CD4-positive, CD25-positive, alpha-beta regulatory T cell (primary cell): ENCODE measurements at regions not wholly inside any gene's neighbourhood (a gene's known extent, or its start where the extent isn't known, plus 50 kb on each side); places are given as distances from the start of the nearest gene placed in this dataset.

Experiments used
- ATAC-seq, 2 donors: fragments of 150-1000 bp; cut with Tn5 transposase; one replicate each; pipeline ENCODE4 v1.10.0; 2021; ENCODE audit warnings: low read depth in 2 of 2, moderate number of reproducible peaks in 2 of 2, moderate library complexity in 1 of 2
- DNase-seq, 3 donors: peaks; one replicate each; pipeline versions ENCODE4 v3.0.0 to v3.0.0-alpha.2; 2012 to 2022; ENCODE audit warnings: mixed read lengths in 1 of 3
- H3K27ac ChIP-seq: one replicate; pipeline ENCODE4 v1.7.0; 2013; ENCODE audit warnings: mild to moderate bottlenecking, low read length; ENCODE audit not compliant: insufficient read depth, poor library complexity, severe bottlenecking
- H3K27me3 ChIP-seq: one replicate; pipeline ENCODE4 v1.7.0; 2013; ENCODE audit warnings: low read length; ENCODE audit not compliant: control insufficient read depth, insufficient read depth
- H3K36me3 ChIP-seq: one replicate; pipeline ENCODE4 v1.7.0; 2013; ENCODE audit warnings: mild to moderate bottlenecking, low read length, moderate library complexity; ENCODE audit not compliant: control insufficient read depth, insufficient read depth
- H3K4me1 ChIP-seq: 2 replicates; pipeline ENCODE4 v1.7.0; 2013; ENCODE audit warnings: mild to moderate bottlenecking, low read length; ENCODE audit not compliant: insufficient read depth, control insufficient read depth, poor library complexity, severe bottlenecking
- H3K4me3 ChIP-seq: one replicate; pipeline ENCODE4 v1.7.0; 2013; ENCODE audit warnings: low read depth, mild to moderate bottlenecking, low read length, moderate library complexity
- H3K9me3 ChIP-seq, 2 experiments: 1 replicate in 1 of 2; 2 replicates in 1 of 2; pipeline ENCODE4 v1.7.0; 2013; ENCODE audit warnings: low read length in 2 of 2, mild to moderate bottlenecking in 1 of 2, moderate library complexity in 1 of 2; ENCODE audit not compliant: control insufficient read depth in 2 of 2
- H3K27ac Mint-ChIP-seq, 3 donors: one replicate each; pipeline ENCODE4 v1.8.0; 2020 to 2022; ENCODE audit warnings: mild to moderate bottlenecking in 3 of 3, mixed read lengths in 3 of 3, moderate library complexity in 2 of 3
- H3K27me3 Mint-ChIP-seq: one replicate; pipeline ENCODE4 v1.8.0; 2022; ENCODE audit warnings: mild to moderate bottlenecking, mixed read lengths
- H3K36me3 Mint-ChIP-seq: one replicate; pipeline ENCODE4 v1.8.0; 2020; ENCODE audit warnings: mixed read lengths
- H3K4me1 Mint-ChIP-seq, 4 donors: one replicate each; pipeline ENCODE4 v1.8.0; 2020 to 2022; ENCODE audit warnings: mixed read lengths in 4 of 4, mild to moderate bottlenecking in 1 of 4
- H3K4me3 Mint-ChIP-seq, 4 donors: one replicate each; pipeline ENCODE4 v1.8.0; 2020 to 2022; ENCODE audit warnings: mild to moderate bottlenecking in 4 of 4, mixed read lengths in 4 of 4, moderate library complexity in 3 of 4
- H3K9me3 Mint-ChIP-seq, 7 donors: one replicate each; pipeline ENCODE4 v1.8.0; 2020 to 2022; ENCODE audit warnings: mixed read lengths in 7 of 7, mild to moderate bottlenecking in 3 of 7, moderate library complexity in 2 of 7

DNA sequence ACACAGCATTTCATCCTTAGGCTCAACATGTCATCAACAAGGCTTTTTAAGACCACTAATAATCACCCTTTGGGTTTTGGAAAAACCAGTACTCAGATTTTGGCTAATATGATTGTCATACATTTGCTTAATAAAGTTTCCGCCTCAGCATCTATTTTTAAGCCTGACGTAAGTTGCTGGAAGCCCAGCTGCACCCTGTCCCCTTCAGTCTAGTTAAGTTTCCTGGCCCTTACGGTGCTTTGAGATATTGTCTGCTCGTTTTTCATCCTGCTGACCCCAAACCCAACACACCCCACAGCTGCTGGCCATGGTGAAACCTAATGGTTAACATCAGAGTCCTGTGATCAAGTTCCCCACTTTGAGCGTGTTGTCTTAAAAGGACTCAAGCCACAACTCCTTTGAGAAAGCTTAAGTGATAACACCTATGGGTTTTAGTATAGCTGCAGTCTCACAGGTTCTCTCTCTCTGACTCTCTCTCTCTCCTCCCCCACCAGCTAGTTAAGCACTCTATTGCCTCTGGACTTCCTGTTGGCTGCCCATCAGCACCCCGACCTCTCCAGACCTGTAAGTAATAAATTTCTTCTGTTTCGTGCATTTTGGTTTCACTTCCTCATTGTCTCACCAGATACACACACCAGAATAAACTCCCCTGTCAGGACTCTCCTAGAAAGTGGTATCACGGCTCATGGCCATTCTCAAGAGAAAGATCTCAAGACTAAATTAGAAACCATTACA lies 802.0 kb downstream of the C6orf118 start:
- Histone ChIP-seq H3K9me3 (peaks cover 0 to 2% of the 10 kb centered on the region in 2 experiments), H3K4me3 (no peak overlapping the region), H3K36me3 (no peaks in the 10 kb centered on the region), H3K27me3 (no peaks in the 10 kb centered on the region), H3K4me1 (no peaks in the 10 kb centered on the region), H3K27ac (no peak overlapping the region)
- Mint-ChIP-seq H3K4me1 (no peaks in the 10 kb centered on the region), H3K4me3 (no peak overlapping the region), H3K27me3 (no peaks in the 10 kb centered on the region), H3K36me3 (no peaks in the 10 kb centered on the region), H3K27ac (no peak overlapping the region), H3K9me3 (peaks cover 0 to 30% (median 6%) of the 10 kb centered on the region in 7 donors)
- no peak for ATAC-seq
- DNase-seq, result no peak

GRCh38 chr6:164505425-164505824 lies 804.0 kb downstream of the C6orf118 start:
- Mint-ChIP-seq H3K27ac (no peak overlapping the region), H3K27me3 (no peaks in the 10 kb centered on the region), H3K4me3 (no peak overlapping the region), H3K9me3 (peaks cover 0 to 19% (median 6%) of the 10 kb centered on the region in 7 donors), H3K36me3 (no peaks in the 10 kb centered on the region), H3K4me1 (no peaks in the 10 kb centered on the region)
- Histone ChIP-seq H3K36me3 (no peaks in the 10 kb centered on the region), H3K9me3 (peaks cover 0 to 2% of the 10 kb centered on the region in 2 experiments), H3K4me3 (no peak overlapping the region), H3K27ac (no peak overlapping the region), H3K27me3 (no peaks in the 10 kb centered on the region), H3K4me1 (no peaks in the 10 kb centered on the region)
- ATAC-seq (no peak), DNase-seq (no peak)

DNA sequence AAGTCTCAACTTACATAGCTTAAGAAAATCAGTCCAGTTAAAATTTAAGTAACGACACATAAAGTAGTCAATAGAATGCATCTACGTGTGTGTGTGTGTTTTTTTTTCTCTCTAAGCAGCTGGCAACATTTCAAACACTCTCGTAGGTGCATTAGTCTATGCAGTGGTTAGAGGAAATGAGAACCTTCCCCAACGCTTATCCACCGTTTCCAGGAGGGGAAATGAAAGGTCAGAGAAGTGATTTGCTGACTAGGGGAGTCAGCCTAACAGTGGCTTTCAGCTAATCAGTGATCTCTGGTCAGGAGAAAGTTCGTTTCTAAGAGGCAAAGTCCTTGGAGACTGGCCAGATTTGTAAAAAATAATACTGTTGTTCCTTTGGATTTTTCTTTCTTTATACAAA lies 806.6 kb downstream of the C6orf118 start:
- H3K27me3 Mint-ChIP-seq, result no peaks in the 10 kb centered on the region
- no peak for DNase-seq
- no peaks in the 10 kb centered on the region for H3K4me1 Mint-ChIP-seq
- Histone ChIP-seq H3K9me3 (no peaks in the 10 kb centered on the region), H3K4me1 (no peaks in the 10 kb centered on the region), H3K27ac (no peak overlapping the region), H3K36me3 (no peaks in the 10 kb centered on the region), H3K27me3 (no peaks in the 10 kb centered on the region), H3K4me3 (no peak overlapping the region)
- H3K36me3 Mint-ChIP-seq, result no peaks in the 10 kb centered on the region
- no peak overlapping the region for H3K27ac Mint-ChIP-seq
- no peak for ATAC-seq
- peaks cover 0 to 16% (median 5%) of the 10 kb centered on the region in 7 donors for H3K9me3 Mint-ChIP-seq
- H3K4me3 Mint-ChIP-seq, result no peak overlapping the region

- no peaks in the 10 kb centered on the region for H3K4me1 ChIP-seq
- peaks cover 0 to 7% of the 10 kb centered on the region in 2 experiments for H3K9me3 ChIP-seq
- no peak overlapping the region for H3K27ac ChIP-seq
- Mint-ChIP-seq H3K9me3 (peaks cover 0 to 9% (median 3%) of the 10 kb centered on the region in 7 donors), H3K4me3 (no peak overlapping the region), H3K27me3 (no peaks in the 10 kb centered on the region), H3K36me3 (no peaks in the 10 kb centered on the region), H3K27ac (no peak overlapping the region), H3K4me1 (no peaks in the 10 kb centered on the region)
- H3K4me3 ChIP-seq, result no peak overlapping the region
- H3K36me3 ChIP-seq, result no peaks in the 10 kb centered on the region
- DNase-seq (no peak), ATAC-seq (no peak)
- no peaks in the 10 kb centered on the region for H3K27me3 ChIP-seq
Measured at GRCh38 chr6:164495882-164496495, 813.4 kb downstream of the C6orf118 start.

DNA sequence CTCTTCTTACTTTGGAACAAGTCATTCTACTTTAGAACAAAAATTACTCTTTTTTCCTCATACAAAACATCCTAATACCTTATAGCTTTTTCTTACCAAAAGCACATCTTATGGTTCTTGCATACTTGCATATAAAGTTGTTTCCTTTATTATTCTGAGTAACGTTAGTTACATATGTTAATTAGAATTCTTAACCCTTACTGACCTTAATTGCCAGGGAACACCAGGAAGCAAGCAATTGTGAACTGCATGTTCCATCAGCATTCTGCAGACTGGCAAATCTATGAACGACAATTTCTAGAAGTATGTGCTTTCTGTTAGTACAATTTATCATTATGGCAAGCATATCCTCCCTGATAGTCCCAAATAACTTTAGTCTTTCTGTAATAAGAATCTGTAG lies 831.0 kb downstream of the C6orf118 start:
- Histone ChIP-seq H3K27ac (no peak overlapping the region), H3K27me3 (no peaks in the 10 kb centered on the region), H3K4me3 (no peak overlapping the region), H3K4me1 (no peaks in the 10 kb centered on the region), H3K36me3 (no peaks in the 10 kb centered on the region), H3K9me3 (no peaks in the 10 kb centered on the region)
- H3K27me3 Mint-ChIP-seq, result no peaks in the 10 kb centered on the region
- no peak overlapping the region for H3K4me3 Mint-ChIP-seq
- H3K27ac Mint-ChIP-seq, result no peak overlapping the region
- no peaks in the 10 kb centered on the region for H3K4me1 Mint-ChIP-seq
- peaks cover 0 to 23% (median 3%) of the 10 kb centered on the region in 7 donors for H3K9me3 Mint-ChIP-seq
- no peaks in the 10 kb centered on the region for H3K36me3 Mint-ChIP-seq
- ATAC-seq (no peak), DNase-seq (no peak)

DNA sequence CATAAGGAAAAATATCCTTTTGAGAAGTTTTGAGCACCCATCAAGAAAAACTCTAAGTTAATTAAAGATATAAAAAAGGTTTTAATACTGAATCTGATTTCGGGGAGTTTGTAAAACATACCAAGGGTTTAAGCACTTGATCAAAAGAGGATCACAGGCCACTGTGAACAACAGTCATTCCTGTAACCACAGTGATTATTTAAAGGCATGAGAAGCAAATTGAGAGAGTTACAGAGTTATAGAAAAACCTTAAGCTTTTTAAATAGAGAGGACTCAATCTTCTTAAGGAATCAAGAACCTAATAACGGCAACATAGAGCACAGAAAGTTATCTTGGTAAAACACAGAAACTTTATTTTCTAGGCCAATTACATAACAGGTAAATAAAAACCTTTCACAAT lies 831.6 kb downstream of the C6orf118 start:
- no peak for ATAC-seq
- H3K27me3 ChIP-seq, result no peaks in the 10 kb centered on the region
- no peaks in the 10 kb centered on the region for H3K4me1 ChIP-seq
- Mint-ChIP-seq H3K27ac (no peak overlapping the region), H3K36me3 (no peaks in the 10 kb centered on the region), H3K4me3 (no peak overlapping the region), H3K27me3 (no peaks in the 10 kb centered on the region), H3K4me1 (no peaks in the 10 kb centered on the region), H3K9me3 (peaks cover 0 to 23% (median 4%) of the 10 kb centered on the region in 7 donors)
- DNase-seq, result no peak
- H3K9me3 ChIP-seq, result no peaks in the 10 kb centered on the region
- H3K36me3 ChIP-seq, result no peaks in the 10 kb centered on the region
- H3K4me3 ChIP-seq, result no peak overlapping the region
- H3K27ac ChIP-seq, result no peak overlapping the region

DNA sequence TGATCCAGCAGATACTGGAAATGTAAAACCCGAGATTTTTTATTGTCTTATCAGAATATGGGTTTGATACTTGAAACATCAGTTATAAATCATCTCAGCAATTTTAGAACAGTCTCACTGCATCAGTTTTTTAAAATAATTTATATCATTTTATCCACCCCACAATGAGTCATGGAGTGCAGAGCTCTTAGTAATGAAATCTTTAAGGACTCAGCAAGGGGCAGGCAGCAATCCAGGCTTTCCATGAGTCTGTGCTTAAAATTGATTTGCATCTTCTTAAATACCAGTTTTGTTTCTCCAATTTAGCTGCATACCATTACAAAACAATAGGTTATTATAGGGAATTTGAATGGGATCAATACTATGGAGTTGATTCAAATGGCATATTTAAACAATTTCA lies 832.3 kb downstream of the C6orf118 start:
- Histone ChIP-seq H3K4me1 (no peaks in the 10 kb centered on the region), H3K27ac (no peak overlapping the region), H3K9me3 (no peaks in the 10 kb centered on the region), H3K36me3 (no peaks in the 10 kb centered on the region), H3K4me3 (no peak overlapping the region), H3K27me3 (no peaks in the 10 kb centered on the region)
- no peak for ATAC-seq
- Mint-ChIP-seq H3K4me1 (no peaks in the 10 kb centered on the region), H3K27ac (no peak overlapping the region), H3K4me3 (no peak overlapping the region), H3K9me3 (peaks cover 0 to 16% (median 4%) of the 10 kb centered on the region in 7 donors), H3K36me3 (no peaks in the 10 kb centered on the region), H3K27me3 (no peaks in the 10 kb centered on the region)
- DNase-seq, result no peak
